ENCODE measurements at regions not wholly inside any gene's neighbourhood (a gene's known extent, or its start where the extent isn't known, plus 50 kb on each side); places are given as distances from the start of the nearest gene placed in this dataset.

- Histone ChIP-seq H3K36me3 (ENCODE audit: control insufficient read depth in 2 of 2, insufficient read depth in 2 of 2, low read length in 1 of 2) (no peaks in the 10 kb centered on the region), H3K4me3 (no peak overlapping the region), H3K79me2 (ENCODE audit: control insufficient read depth, insufficient read depth, low read length) (no peaks in the 10 kb centered on the region), H3K27me3 (replicated peaks in 1 of 2; ENCODE audit: control insufficient read depth in 2 of 2, insufficient read depth in 2 of 2, low read length in 1 of 2) (no peaks in the 10 kb centered on the region), H3K9me3 (replicated peaks; ENCODE audit: control insufficient read depth, insufficient read depth, low read length) (no peaks in the 10 kb centered on the region), H3K9ac (ENCODE audit: control insufficient read depth, insufficient read depth, low read length) (no peak overlapping the region), H4K20me1 (ENCODE audit: control insufficient read depth, insufficient read depth) (no peaks in the 10 kb centered on the region), H3K4me2 (ENCODE audit: control insufficient read depth, insufficient read depth) (no peak overlapping the region), H2AFZ (ENCODE audit: control insufficient read depth, low read depth, low read length) (no peak overlapping the region), H3K27ac (ENCODE audit: control insufficient read depth, insufficient read depth) (no peak overlapping the region), H3K4me1 (ENCODE audit: control insufficient read depth, insufficient read depth, low read length) (no peaks in the 10 kb centered on the region)
- no peak for DNase-seq (ENCODE audit: low read depth, low spot score)
- CTCF ChIA-PET, result interaction anchor here (0.8 to 2.5 kb wide), 3 partner anchors 11 to 79 kb away, joined by 3 to 8 read pairs (median 4); no protein-coding TSS in a partner anchor
- no peak for TF ChIP-seq ZNF207 (IDR thresholded peaks at IDR 0.05; ENCODE audit: borderline replicate concordance)
- no peak for TF ChIP-seq PRDM15 (CRISPR knock-in tag; IDR thresholded peaks at IDR 0.05)
- TF ChIP-seq RFX5 (IDR thresholded peaks at IDR 0.05; ENCODE audit: low read depth, low read length), result no peak
- TF ChIP-seq BRCA1 (IDR thresholded peaks at IDR 0.05; ENCODE audit: low read depth, low read length), result no peak
- no peak for TF ChIP-seq NR2C2 (IDR thresholded peaks at IDR 0.05; ENCODE audit: borderline replicate concordance, control insufficient read depth, insufficient read length, low read depth)
- no peak for TF ChIP-seq ZNF592 (IDR thresholded peaks at IDR 0.05)
- 59% methylated on average over 5 of the region's 5 CpGs for WGBS (ENCODE audit: insufficient coverage, insufficient replicate concordance, low lambda C conversion rate, missing lambda C conversion rate)
- no TSS peak for BruUV-seq (replicated peaks)
- no peak for ATAC-seq
- FAIRE-seq, result no peak
- intact Hi-C loops (cut with micrococcal nuclease; ENCODE audit: unreplicated experiment), result no loop called here
- RAD21 ChIA-PET (ENCODE audit: unreplicated experiment), result no interaction called here
- SMC1A ChIA-PET (ENCODE audit: uncharacterized antibody, unreplicated experiment), result interaction anchor here (0.9 to 1.8 kb wide), 5 partner anchors 11 to 99 kb away, joined by 3 to 8 read pairs (median 4); no protein-coding TSS in a partner anchor
- in situ Hi-C loops (cut with MboI), result no loop called here
- POLR2A ChIA-PET, result no interaction called here
These were observed 131.2 kb upstream of the PCDH18 start for GRCh38 chr4:137663251-137664045.

Measured in GM12878 (cell line).